Activated T-helper 1 cell treated with Interleukin-2 at 50 U/mL for 16 hours (primary cell): ENCODE measurements at regions not wholly inside any gene's neighbourhood (a gene's known extent, or its start where the extent isn't known, plus 50 kb on each side); places are given as distances from the start of the nearest gene placed in this dataset.
A peak's percentile ranks its signal among the peaks of the same experiment; 100 is the strongest.

Source experiments
- DNase-seq: peaks from one replicate; pipeline ENCODE4 v3.0.0-alpha.2; 2020; ENCODE audit warnings: low read depth

GRCh38 chr17:14481664-14482063, 180.8 kb downstream of the HS3ST3B1 start:
- DNase-seq: no peak

GRCh38 chr17:14474591-14474990, 173.7 kb downstream of the HS3ST3B1 start:
- no peak for DNase-seq

GRCh38 chr17:14471052-14471451, 170.2 kb downstream of the HS3ST3B1 start:
- no peak for DNase-seq

- no peak for DNase-seq
Observed at GRCh38 chr17:14470417-14470816, 169.5 kb downstream of the HS3ST3B1 start.

GRCh38 chr17:14469971-14470370, 169.1 kb downstream of the HS3ST3B1 start:
- DNase-seq: no peak

GRCh38 chr17:14468858-14469257, 168.0 kb downstream of the HS3ST3B1 start:
- no peak for DNase-seq

GRCh38 chr17:14461227-14461548, 160.3 kb downstream of the HS3ST3B1 start:
- DNase-seq: no peak

GRCh38 chr17:14460516-14461226, 159.8 kb downstream of the HS3ST3B1 start:
- DNase-seq: no peak

GRCh38 chr17:14459955-14460354, 159.1 kb downstream of the HS3ST3B1 start:
- DNase-seq: no peak

- DNase-seq: no peak
Observed at GRCh38 chr17:14458724-14459123, 157.8 kb downstream of the HS3ST3B1 start.

GRCh38 chr17:14454746-14455145, 153.9 kb downstream of the HS3ST3B1 start:
- no peak for DNase-seq

- DNase-seq: no peak
Observed at GRCh38 chr17:14452856-14453255, 152.0 kb downstream of the HS3ST3B1 start.

- DNase-seq: no peak
Observed at GRCh38 chr17:14451729-14452191, 150.9 kb downstream of the HS3ST3B1 start.

- DNase-seq: no peak
Observed at GRCh38 chr17:14448818-14449217, 147.9 kb downstream of the HS3ST3B1 start.

- DNase-seq: no peak
Observed at GRCh38 chr17:14446825-14447224, 145.9 kb downstream of the HS3ST3B1 start.

GRCh38 chr17:14444915-14445314, 144.0 kb downstream of the HS3ST3B1 start:
- DNase-seq: no peak

- no peak for DNase-seq
Observed at GRCh38 chr17:14442798-14443528, 142.1 kb downstream of the HS3ST3B1 start.

GRCh38 chr17:14437176-14437575, 136.3 kb downstream of the HS3ST3B1 start:
- no peak for DNase-seq

GRCh38 chr17:14436266-14436665, 135.4 kb downstream of the HS3ST3B1 start:
- no peak for DNase-seq

- no peak for DNase-seq
Observed at GRCh38 chr17:14434506-14434905, 133.6 kb downstream of the HS3ST3B1 start.

- DNase-seq: no peak
Observed at GRCh38 chr17:14432079-14432478, 131.2 kb downstream of the HS3ST3B1 start.

GRCh38 chr17:14429084-14429483, 128.2 kb downstream of the HS3ST3B1 start:
- DNase-seq: no peak

GRCh38 chr17:14428648-14429029, 127.8 kb downstream of the HS3ST3B1 start:
- peak; percentile 5 for DNase-seq
